HEK293 (cell line): ENCODE measurements at regions not wholly inside any gene's neighbourhood (a gene's known extent, or its start where the extent isn't known, plus 50 kb on each side); places are given as distances from the start of the nearest gene placed in this dataset.

Experiments used
- CTCF ChIA-PET: fragments of 350-600 bp; formaldehyde crosslinking; extraction: SDS; loops from one replicate; lab custom pipeline; 2021; ENCODE audit warnings: antibody characterized with exemption; lab: Yijun Ruan, JAX
- POLR2A ChIA-PET: fragments of 300-600 bp; formaldehyde crosslinking; extraction: SDS; loops from one replicate; lab custom pipeline; 2020; ENCODE audit warnings: antibody characterized with exemption, inconsistent platforms; lab: Yijun Ruan, JAX
- H3K27ac ChIP-seq: fragments of 200-500 bp; sonication (Bioruptor generic); 2 replicates; pipeline ENCODE4 v1.5.1; 2014; ENCODE audit warnings: low read depth, low read length, control low read depth, inconsistent platforms; ENCODE audit errors: extremely low read depth
- H3K36me3 ChIP-seq, 2 experiments: fragments of 200-500 bp in 1 of 2; sonication (Bioruptor generic) in 1 of 2; 1 replicate in 1 of 2; 2 replicates in 1 of 2; pipeline ENCODE4 v1.5.1; 2014 to 2017; ENCODE audit warnings: inconsistent platforms in 2 of 2, low read length in 2 of 2; ENCODE audit not compliant: control insufficient read depth in 2 of 2, insufficient read depth in 1 of 2
- H3K4me1 ChIP-seq: fragments of 200-500 bp; sonication (Bioruptor generic); 2 replicates; pipeline ENCODE4 v1.5.1; 2014; ENCODE audit warnings: mild to moderate bottlenecking, low read length, inconsistent platforms; ENCODE audit not compliant: control insufficient read depth, insufficient read depth
- H3K4me3 ChIP-seq: 2 replicates; pipeline ENCODE4 v1.5.1; 2011; ENCODE audit warnings: low read depth, mild to moderate bottlenecking, control low read depth, low read length, moderate library complexity
- H3K9me3 ChIP-seq: fragments of 200-500 bp; sonication (Bioruptor generic); 2 replicates; pipeline ENCODE4 v1.5.1; 2014; ENCODE audit warnings: low read depth, low read length, inconsistent platforms; ENCODE audit not compliant: control insufficient read depth, insufficient read depth
- ATF2 ChIP-seq: fragments of 450-650 bp; formaldehyde crosslinking; IDR thresholded peaks from 2 replicates; pipeline ENCODE4 v1.5.1; 2016; ENCODE audit warnings: missing biosample characterization, missing genetic modification characterization, low read depth
- GLI2 ChIP-seq: fragments of 450-650 bp; formaldehyde crosslinking; IDR thresholded peaks from 2 replicates; pipeline ENCODE4; 2017; ENCODE audit warnings: missing biosample characterization, missing genetic modification characterization, low read depth, borderline replicate concordance
- KLF1 ChIP-seq: fragments of 450-650 bp; formaldehyde crosslinking; IDR thresholded peaks from 2 replicates; pipeline ENCODE4 v1.5.1; 2016; ENCODE audit warnings: missing biosample characterization, missing genetic modification characterization
- PRDM6 ChIP-seq: fragments of 450-650 bp; formaldehyde crosslinking; IDR thresholded peaks from 2 replicates; pipeline ENCODE4 v1.5.1; 2017; ENCODE audit warnings: missing biosample characterization, missing genetic modification characterization
- RBAK ChIP-seq: fragments of 450-650 bp; formaldehyde crosslinking; IDR thresholded peaks from 2 replicates; pipeline ENCODE4 v1.5.1; 2016; ENCODE audit warnings: missing biosample characterization, missing genetic modification characterization
- REST ChIP-seq: fragments of 450-650 bp; formaldehyde crosslinking; IDR thresholded peaks from 2 replicates; pipeline ENCODE4 v1.5.1; 2016; ENCODE audit warnings: missing biosample characterization, missing genetic modification characterization
- WT1 ChIP-seq: fragments of 450-650 bp; formaldehyde crosslinking; IDR thresholded peaks from 2 replicates; pipeline ENCODE4 v1.5.1; 2016; ENCODE audit warnings: missing biosample characterization, missing genetic modification characterization
- YY2 ChIP-seq: fragments of 450-650 bp; formaldehyde crosslinking; IDR thresholded peaks from 2 replicates; pipeline ENCODE4 v1.5.1; 2016; ENCODE audit warnings: missing biosample characterization, missing genetic modification characterization
- ZBTB48 ChIP-seq: fragments of 450-650 bp; formaldehyde crosslinking; IDR thresholded peaks from 2 replicates; pipeline ENCODE4 v1.5.1; 2016; ENCODE audit warnings: missing biosample characterization, missing genetic modification characterization
- ZBTB49 ChIP-seq: fragments of 450-650 bp; formaldehyde crosslinking; IDR thresholded peaks from 2 replicates; pipeline ENCODE4 v1.5.1; 2016; ENCODE audit warnings: missing biosample characterization, missing genetic modification characterization, low read depth
- ZNF10 ChIP-seq: fragments of 450-650 bp; formaldehyde crosslinking; IDR thresholded peaks from 2 replicates; pipeline ENCODE4 v1.5.1; 2017; ENCODE audit warnings: missing biosample characterization, missing genetic modification characterization
- ZNF174 ChIP-seq: fragments of 450-650 bp; formaldehyde crosslinking; IDR thresholded peaks from 2 replicates; pipeline ENCODE4 v1.5.0; 2017; ENCODE audit warnings: missing biosample characterization, mild to moderate bottlenecking, missing genetic modification characterization
- ZNF239 ChIP-seq: fragments of 450-650 bp; formaldehyde crosslinking; IDR thresholded peaks from 2 replicates; pipeline ENCODE4 v1.5.1; 2016; ENCODE audit warnings: missing biosample characterization, missing genetic modification characterization
- ZNF280D ChIP-seq: fragments of 450-650 bp; formaldehyde crosslinking; IDR thresholded peaks from 2 replicates; pipeline ENCODE4 v1.5.1; 2016; ENCODE audit warnings: missing biosample characterization, missing genetic modification characterization
- ZNF366 ChIP-seq: fragments of 450-650 bp; formaldehyde crosslinking; conservative IDR thresholded peaks from 2 replicates; pipeline ENCODE4 v1.5.1; 2016; ENCODE audit warnings: missing biosample characterization, missing genetic modification characterization
- ZNF514 ChIP-seq: fragments of 450-650 bp; formaldehyde crosslinking; IDR thresholded peaks from 2 replicates; pipeline ENCODE4 v1.5.1; 2016; ENCODE audit warnings: missing biosample characterization, missing genetic modification characterization
- ZNF580 ChIP-seq: fragments of 450-650 bp; formaldehyde crosslinking; IDR thresholded peaks from 2 replicates; pipeline ENCODE4 v1.5.1; 2016; ENCODE audit warnings: missing biosample characterization, missing genetic modification characterization
- ZNF654 ChIP-seq: fragments of 450-650 bp; formaldehyde crosslinking; IDR thresholded peaks from 2 replicates; pipeline ENCODE4 v1.5.1; 2016; ENCODE audit warnings: low read depth, missing biosample characterization, missing genetic modification characterization
- ZSCAN4 ChIP-seq: fragments of 450-650 bp; formaldehyde crosslinking; IDR thresholded peaks from 2 replicates; pipeline ENCODE4 v1.5.1; 2017; ENCODE audit warnings: missing biosample characterization, missing genetic modification characterization

- Histone ChIP-seq H3K4me3 (no peak overlapping the region), H3K36me3 (no peaks in the 10 kb centered on the region), H3K27ac (no peak overlapping the region), H3K4me1 (no peaks in the 10 kb centered on the region), H3K9me3 (no peaks in the 10 kb centered on the region)
- CTCF ChIA-PET = no interaction called here
- POLR2A ChIA-PET = no interaction called here
- TF ChIP-seq KLF1 (tag by site-specific recombination) (no peak), ZNF366 (tag by site-specific recombination) (no peak), ZNF514 (no peak), ZNF10 (tag by site-specific recombination) (no peak), REST (no peak), ZNF239 (tag by site-specific recombination) (no peak), ZSCAN4 (tag by site-specific recombination) (no peak), YY2 (tag by site-specific recombination) (no peak), GLI2 (tag by site-specific recombination) (no peak), ZNF580 (tag by site-specific recombination) (no peak), ZBTB49 (no peak), PRDM6 (tag by site-specific recombination) (no peak)
Observed at GRCh38 chr4:28004520-28004919, 1143.9 kb downstream of the STIM2 start.

- Histone ChIP-seq H3K9me3 (no peaks in the 10 kb centered on the region), H3K27ac (no peak overlapping the region), H3K36me3 (no peaks in the 10 kb centered on the region), H3K4me1 (no peaks in the 10 kb centered on the region), H3K4me3 (no peak overlapping the region)
- POLR2A ChIA-PET = no interaction called here
- CTCF ChIA-PET = no interaction called here
- TF ChIP-seq ZBTB48 (tag by site-specific recombination) (no peak), RBAK (no peak), ATF2 (no peak), WT1 (tag by site-specific recombination) (no peak), ZNF174 (tag by site-specific recombination) (no peak), ZNF654 (tag by site-specific recombination) (no peak), ZNF280D (tag by site-specific recombination) (no peak)
Observed at GRCh38 chr4:28006021-28006420, 1145.4 kb downstream of the STIM2 start.
